Stimulated activated naive CD8-positive, alpha-beta T cell treated with anti-CD3 and anti-CD28 coated beads, Interleukin-15, amount 100 ng/mL, for 72 hours (primary cell): ENCODE measurements at regions not wholly inside any gene's neighbourhood (a gene's known extent, or its start where the extent isn't known, plus 50 kb on each side); places are given as distances from the start of the nearest gene placed in this dataset.

ENCODE experiments used
- ATAC-seq: fragments of 150-1000 bp; cut with Tn5 transposase; 2 replicates; pipeline ENCODE4 v1.10.0; 2021; ENCODE audit warnings: mild to moderate bottlenecking, moderate library complexity
- DNase-seq, 2 donors: peaks; one replicate each; pipeline ENCODE4 v3.0.0; 2021 to 2022
- H3K27ac Mint-ChIP-seq, 2 donors: one replicate each; pipeline ENCODE4 v1.8.0; 2022; ENCODE audit warnings: mild to moderate bottlenecking in 2 of 2, mixed read lengths in 2 of 2, moderate library complexity in 2 of 2
- H3K27me3 Mint-ChIP-seq: one replicate; pipeline ENCODE4 v1.8.0; 2022; ENCODE audit warnings: mixed read lengths
- H3K4me1 Mint-ChIP-seq: one replicate; pipeline ENCODE4 v1.8.0; 2022; ENCODE audit warnings: mild to moderate bottlenecking, mixed read lengths
- H3K4me3 Mint-ChIP-seq, 2 donors: one replicate each; pipeline ENCODE4 v1.8.0; 2022; ENCODE audit warnings: mild to moderate bottlenecking in 2 of 2, mixed read lengths in 2 of 2, moderate library complexity in 1 of 2
- H3K9me3 Mint-ChIP-seq, 2 donors: one replicate each; pipeline ENCODE4 v1.8.0; 2022; ENCODE audit warnings: mixed read lengths in 2 of 2

GRCh38 chr1:192081359-192081758, 76.9 kb upstream of the RGS18 start:
- Mint-ChIP-seq H3K4me3 (no peak overlapping the region), H3K27ac (no peak overlapping the region), H3K9me3 (peaks cover 0 to 6% of the 10 kb centered on the region in 2 donors), H3K4me1 (no peaks in the 10 kb centered on the region), H3K27me3 (no peaks in the 10 kb centered on the region)
- ATAC-seq, result no peak
- no peak for DNase-seq

- DNase-seq (no peak), ATAC-seq (no peak)
- H3K9me3 Mint-ChIP-seq, result no peaks in the 10 kb centered on the region
- no peak overlapping the region for H3K4me3 Mint-ChIP-seq
- no peak overlapping the region for H3K27ac Mint-ChIP-seq
- H3K4me1 Mint-ChIP-seq, result no peaks in the 10 kb centered on the region
- H3K27me3 Mint-ChIP-seq, result no peaks in the 10 kb centered on the region
Measured at GRCh38 chr1:192086644-192087043, 71.6 kb upstream of the RGS18 start.

GRCh38 chr1:192087334-192087733, 70.9 kb upstream of the RGS18 start:
- Mint-ChIP-seq H3K27ac (no peak overlapping the region), H3K4me3 (no peak overlapping the region), H3K27me3 (no peaks in the 10 kb centered on the region), H3K4me1 (no peaks in the 10 kb centered on the region), H3K9me3 (no peaks in the 10 kb centered on the region)
- DNase-seq (no peak), ATAC-seq (no peak)

GRCh38 chr1:192088496-192088895, 69.8 kb upstream of the RGS18 start:
- no peaks in the 10 kb centered on the region for H3K4me1 Mint-ChIP-seq
- no peak for ATAC-seq
- DNase-seq, result no peak
- no peaks in the 10 kb centered on the region for H3K9me3 Mint-ChIP-seq
- no peak overlapping the region for H3K4me3 Mint-ChIP-seq
- H3K27me3 Mint-ChIP-seq, result no peaks in the 10 kb centered on the region
- no peak overlapping the region for H3K27ac Mint-ChIP-seq

GRCh38 chr1:192098001-192098400, 60.3 kb upstream of the RGS18 start:
- Mint-ChIP-seq H3K27me3 (no peaks in the 10 kb centered on the region), H3K9me3 (peaks cover 0 to 7% of the 10 kb centered on the region in 2 donors), H3K4me1 (no peaks in the 10 kb centered on the region), H3K27ac (no peak overlapping the region), H3K4me3 (no peak overlapping the region)
- ATAC-seq (no peak), DNase-seq (no peak)

- Mint-ChIP-seq H3K4me3 (no peak overlapping the region), H3K27me3 (no peaks in the 10 kb centered on the region), H3K27ac (no peak overlapping the region), H3K4me1 (no peaks in the 10 kb centered on the region), H3K9me3 (peaks cover 0 to 7% of the 10 kb centered on the region in 2 donors)
- no peak for ATAC-seq
- DNase-seq, result no peak
Measured at GRCh38 chr1:192099328-192099727, 58.9 kb upstream of the RGS18 start.

GRCh38 chr1:192100686-192101468, 57.4 kb upstream of the RGS18 start:
- ATAC-seq, result no peak
- no peaks in the 10 kb centered on the region for H3K4me1 Mint-ChIP-seq

GRCh38 chr1:192104128-192104527, 54.1 kb upstream of the RGS18 start:
- Mint-ChIP-seq H3K4me1 (no peaks in the 10 kb centered on the region), H3K27ac (no peak overlapping the region), H3K4me3 (no peak overlapping the region), H3K9me3 (no peaks in the 10 kb centered on the region), H3K27me3 (no peaks in the 10 kb centered on the region)
- ATAC-seq, result no peak
- DNase-seq, result no peak

More at GRCh38 chr1:192100686-192101468, 57.4 kb upstream of the RGS18 start:
- DNase-seq, result no peak
- Mint-ChIP-seq H3K27me3 (no peaks in the 10 kb centered on the region), H3K9me3 (no peaks in the 10 kb centered on the region), H3K27ac (no peak overlapping the region), H3K4me3 (no peak overlapping the region)

GRCh38 chr1:192104852-192105251, 53.4 kb upstream of the RGS18 start:
- Mint-ChIP-seq H3K27me3 (no peaks in the 10 kb centered on the region), H3K4me3 (no peak overlapping the region), H3K27ac (no peak overlapping the region), H3K9me3 (no peaks in the 10 kb centered on the region), H3K4me1 (no peaks in the 10 kb centered on the region)
- ATAC-seq (no peak), DNase-seq (no peak)

- H3K9me3 Mint-ChIP-seq, result peaks cover 0 to 8% of the 10 kb centered on the region in 2 donors
- H3K4me3 Mint-ChIP-seq, result no peak overlapping the region
- no peaks in the 10 kb centered on the region for H3K4me1 Mint-ChIP-seq
- DNase-seq, result no peak
- no peak for ATAC-seq
- H3K27ac Mint-ChIP-seq, result no peak overlapping the region
- no peaks in the 10 kb centered on the region for H3K27me3 Mint-ChIP-seq
Measured at GRCh38 chr1:192108161-192108560, 50.1 kb upstream of the RGS18 start.
